Upper lobe of left lung (tissue), 4 donors: ENCODE measurements at regions not wholly inside any gene's neighbourhood (a gene's known extent, or its start where the extent isn't known, plus 50 kb on each side); places are given as distances from the start of the nearest gene placed in this dataset.

Experiments
- CTCF ChIP-seq, 6 experiments: fragments of 450-650 bp in 4 of 6; fragments of 200-600 bp in 2 of 6; sonication (generic) in 2 of 6; IDR thresholded peaks; one replicate each; pipeline ENCODE4 v1.5.1; 2016 to 2019; ENCODE audit warnings: antibody characterized with exemption in 6 of 6
- POLR2AphosphoS5 ChIP-seq, 2 donors: sonication (generic); formaldehyde crosslinking; IDR thresholded peaks; one replicate each; pipeline ENCODE4 v1.5.1; 2017; ENCODE audit warnings: antibody characterized with exemption in 2 of 2

- TF ChIP-seq POLR2AphosphoS5 (IDR thresholded peaks at IDR 0.05) (no peak), CTCF (IDR thresholded peaks at IDR 0.05) (no peak)
Measured at GRCh38 chr5:120141076-120141475, 323.0 kb upstream of the PRR16 start.
